ENCODE measurements at regions not wholly inside any gene's neighbourhood (a gene's known extent, or its start where the extent isn't known, plus 50 kb on each side); places are given as distances from the start of the nearest gene placed in this dataset.
A peak's percentile ranks its signal among the peaks of the same experiment; 100 is the strongest.

GRCh38 chr3:901953-902778 lies 190.7 kb upstream of the CNTN6 start:
- Histone ChIP-seq H3F3A (ENCODE audit: insufficient read depth) (no peaks in the 10 kb centered on the region), H3K79me2 (ENCODE audit: insufficient read depth, low read length) (no peaks in the 10 kb centered on the region), H3K27ac (ENCODE audit: low read depth, low read length) (no peak overlapping the region), H4K20me1 (ENCODE audit: low read depth, low read length) (no peaks in the 10 kb centered on the region), H3K27me3 (ENCODE audit: low read length) (no peaks in the 10 kb centered on the region), H2AFZ (ENCODE audit: low read depth, low read length, severe bottlenecking) (no peak overlapping the region), H3K9me2 (replicated peaks; ENCODE audit: insufficient read depth, low read length) (no peaks in the 10 kb centered on the region), H3K9ac (ENCODE audit: low read length) (no peak overlapping the region), H3K9me3 (ENCODE audit: insufficient read depth, low read length) (no peaks in the 10 kb centered on the region), H3K36me3 (ENCODE audit: low read length) (no peaks in the 10 kb centered on the region), H3K4me2 (ENCODE audit: low read depth, low read length, poor library complexity, severe bottlenecking) (no peak overlapping the region), H3K4me3 (ENCODE audit: insufficient read depth, low read length, poor library complexity, severe bottlenecking) (no peak overlapping the region)
- TF ChIP-seq EZH2phosphoT487 (conservative IDR thresholded peaks at IDR 0.05; ENCODE audit: low read length) (no peak), CTCF (IDR thresholded peaks at IDR 0.05; ENCODE audit: insufficient read depth, low read length, poor library complexity, severe bottlenecking) (peak; percentile 58)

GRCh38 chr3:905217-905616 lies 187.6 kb upstream of the CNTN6 start:
- Histone ChIP-seq H3K4me2 (ENCODE audit: low read depth, low read length, poor library complexity, severe bottlenecking) (no peak overlapping the region), H3K27ac (ENCODE audit: low read depth, low read length) (no peak overlapping the region), H3K9ac (ENCODE audit: low read length) (no peak overlapping the region), H3K27me3 (ENCODE audit: low read length) (no peaks in the 10 kb centered on the region), H3F3A (ENCODE audit: insufficient read depth) (no peaks in the 10 kb centered on the region), H3K79me2 (ENCODE audit: insufficient read depth, low read length) (no peaks in the 10 kb centered on the region), H3K36me3 (ENCODE audit: low read length) (no peaks in the 10 kb centered on the region), H3K9me2 (replicated peaks; ENCODE audit: insufficient read depth, low read length) (no peaks in the 10 kb centered on the region), H4K20me1 (ENCODE audit: low read depth, low read length) (no peaks in the 10 kb centered on the region), H3K4me3 (ENCODE audit: insufficient read depth, low read length, poor library complexity, severe bottlenecking) (no peak overlapping the region), H3K9me3 (ENCODE audit: insufficient read depth, low read length) (no peaks in the 10 kb centered on the region), H2AFZ (ENCODE audit: low read depth, low read length, severe bottlenecking) (no peak overlapping the region)
- TF ChIP-seq EZH2phosphoT487 (conservative IDR thresholded peaks at IDR 0.05; ENCODE audit: low read length) = no peak
- TF ChIP-seq CTCF (IDR thresholded peaks at IDR 0.05; ENCODE audit: insufficient read depth, low read length, poor library complexity, severe bottlenecking) = no peak

GRCh38 chr3:906739-907138 lies 186.1 kb upstream of the CNTN6 start:
- no peak overlapping the region for H3K27ac ChIP-seq (ENCODE audit: low read depth, low read length)
- H3K27me3 ChIP-seq (ENCODE audit: low read length) = no peaks in the 10 kb centered on the region
- H3K9me3 ChIP-seq (ENCODE audit: insufficient read depth, low read length) = no peaks in the 10 kb centered on the region
- H3K9me2 ChIP-seq (replicated peaks; ENCODE audit: insufficient read depth, low read length) = no peaks in the 10 kb centered on the region
- H4K20me1 ChIP-seq (ENCODE audit: low read depth, low read length) = no peaks in the 10 kb centered on the region
- H3F3A ChIP-seq (ENCODE audit: insufficient read depth) = no peaks in the 10 kb centered on the region
- no peak overlapping the region for H3K9ac ChIP-seq (ENCODE audit: low read length)
- no peak overlapping the region for H3K4me2 ChIP-seq (ENCODE audit: low read depth, low read length, poor library complexity, severe bottlenecking)
- no peak for TF ChIP-seq EZH2phosphoT487 (conservative IDR thresholded peaks at IDR 0.05; ENCODE audit: low read length)
- TF ChIP-seq CTCF (IDR thresholded peaks at IDR 0.05; ENCODE audit: insufficient read depth, low read length, poor library complexity, severe bottlenecking) = no peak
- no peaks in the 10 kb centered on the region for H3K36me3 ChIP-seq (ENCODE audit: low read length)
- H3K4me3 ChIP-seq (ENCODE audit: insufficient read depth, low read length, poor library complexity, severe bottlenecking) = no peak overlapping the region
- H3K79me2 ChIP-seq (ENCODE audit: insufficient read depth, low read length) = no peaks in the 10 kb centered on the region
- H2AFZ ChIP-seq (ENCODE audit: low read depth, low read length, severe bottlenecking) = no peak overlapping the region
